GM12873 (cell line): ENCODE measurements at regions not wholly inside any gene's neighbourhood (a gene's known extent, or its start where the extent isn't known, plus 50 kb on each side); places are given as distances from the start of the nearest gene placed in this dataset.

Source experiments
- CTCF ChIP-seq: IDR thresholded peaks from 2 replicates; pipeline ENCODE4 v1.5.1; 2012; ENCODE audit warnings: low read depth, mild to moderate bottlenecking, moderate library complexity, low read length, control low read depth; ENCODE audit not compliant: insufficient read depth; ENCODE audit errors: missing control alignments

- no peak for TF ChIP-seq CTCF
These were observed 690.8 kb downstream of the PCDH18 start for GRCh38 chr4:136841526-136841925.

- no peak for TF ChIP-seq CTCF
These were observed 693.7 kb downstream of the PCDH18 start for GRCh38 chr4:136838607-136839006.

GRCh38 chr4:136831553-136831952, 700.7 kb downstream of the PCDH18 start:
- TF ChIP-seq CTCF = peak; percentile 17

- TF ChIP-seq CTCF = no peak
These were observed 703.0 kb downstream of the PCDH18 start for GRCh38 chr4:136829280-136829679.

- TF ChIP-seq CTCF = no peak
These were observed 709.3 kb downstream of the PCDH18 start for GRCh38 chr4:136823020-136823419.

- no peak for TF ChIP-seq CTCF
These were observed 713.4 kb downstream of the PCDH18 start for GRCh38 chr4:136818811-136819330.

GRCh38 chr4:136812100-136812880, 720.0 kb downstream of the PCDH18 start:
- no peak for TF ChIP-seq CTCF
